ENCODE measurements at regions not wholly inside any gene's neighbourhood (a gene's known extent, or its start where the extent isn't known, plus 50 kb on each side); places are given as distances from the start of the nearest gene placed in this dataset.
A peak's percentile ranks its signal among the peaks of the same experiment; 100 is the strongest.

DNA sequence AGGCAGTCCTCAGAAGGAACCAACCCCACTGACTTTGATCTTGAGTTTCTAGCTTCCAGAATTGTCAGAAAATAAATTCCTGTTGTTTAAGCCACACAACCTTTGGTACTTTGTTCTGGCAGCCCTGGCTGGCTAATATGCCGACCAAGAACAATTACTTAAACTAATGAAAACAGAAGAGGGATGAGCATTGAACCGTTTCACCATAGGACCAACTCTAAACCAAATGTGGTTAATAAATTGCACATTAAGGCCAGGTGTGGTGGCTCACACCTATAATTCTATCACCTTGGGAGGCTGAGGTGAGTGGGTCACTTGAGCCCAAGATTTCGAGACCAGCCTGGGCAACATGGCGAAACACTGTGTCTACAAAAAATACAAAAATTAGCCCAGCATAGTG lies 160.9 kb upstream of the RAI14 start (continued):
- TF ChIP-seq, protein P1, sequence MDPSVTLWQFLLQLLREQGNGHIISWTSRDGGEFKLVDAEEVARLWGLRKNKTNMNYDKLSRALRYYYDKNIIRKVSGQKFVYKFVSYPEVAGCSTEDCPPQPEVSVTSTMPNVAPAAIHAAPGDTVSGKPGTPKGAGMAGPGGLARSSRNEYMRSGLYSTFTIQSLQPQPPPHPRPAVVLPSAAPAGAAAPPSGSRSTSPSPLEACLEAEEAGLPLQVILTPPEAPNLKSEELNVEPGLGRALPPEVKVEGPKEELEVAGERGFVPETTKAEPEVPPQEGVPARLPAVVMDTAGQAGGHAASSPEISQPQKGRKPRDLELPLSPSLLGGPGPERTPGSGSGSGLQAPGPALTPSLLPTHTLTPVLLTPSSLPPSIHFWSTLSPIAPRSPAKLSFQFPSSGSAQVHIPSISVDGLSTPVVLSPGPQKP (CRISPR knock-in tag; IDR thresholded peaks at IDR 0.05), result no peak
- TF ChIP-seq PYGO2 (tag; IDR thresholded peaks at IDR 0.05), result no peak
- TF ChIP-seq SP2 (IDR thresholded peaks at IDR 0.05; ENCODE audit: extremely low read depth, low read depth, low read length, poor library complexity, severe bottlenecking), result no peak
- no peak for TF ChIP-seq PRMT5 (CRISPR knock-in tag; IDR thresholded peaks at IDR 0.05)
- TF ChIP-seq ARID2 (IDR thresholded peaks at IDR 0.05), result no peak
- no peak for TF ChIP-seq RBFOX2 (IDR thresholded peaks at IDR 0.05; ENCODE audit: low read depth, low read length)

- BruUV-seq (replicated peaks), result no TSS peak
- intact Hi-C loops (cut with micrococcal nuclease), result no loop called here
- H3K27ac ChIP-seq (ENCODE audit: extremely low read depth, low read depth, low read length), result no peak overlapping the region
- POLR2A ChIA-PET, result interaction anchor here (0.8 to 1.6 kb wide), 2 partner anchors 419 to 433 kb away, joined by 3 to 10 read pairs; partner anchors contain the start of genes BRIX1, DNAJC21 and RAD1
- 24% methylated on average over 13 of the region's 13 CpGs for WGBS (ENCODE audit: insufficient coverage, low coverage, missing lambda C conversion rate)
- H3K9me3 ChIP-seq (replicated peaks; ENCODE audit: control insufficient read depth, insufficient read depth, low read depth, low read length), result no peaks in the 10 kb centered on the region
- FAIRE-seq (no peak), DNase-seq (ENCODE audit: extremely low read depth in 1 of 4, low spot score in 3 of 4) (no peak), ATAC-seq (peak; percentile 15; the same call in 1 of the 3 replicates)
- H4K20me1 ChIP-seq (replicated peaks; ENCODE audit: control insufficient read depth, insufficient read depth, low read length), result no peaks in the 10 kb centered on the region
- H3K27me3 ChIP-seq (ENCODE audit: control insufficient read depth in 2 of 2, insufficient read depth in 2 of 2, low read length in 2 of 2), result peaks cover 2 to 31% of the 10 kb centered on the region in 2 experiments; a peak in 4 of 5 replicates
- H2AFZ ChIP-seq (ENCODE audit: low read depth, low read length), result peak overlapping the region; percentile 53
- H3K9me1 ChIP-seq (ENCODE audit: control insufficient read depth, insufficient read depth, low read length), result no peaks in the 10 kb centered on the region
- no peak overlapping the region for H3K4me2 ChIP-seq (ENCODE audit: insufficient read depth, low read length)
- H3K36me3 ChIP-seq (ENCODE audit: control insufficient read depth, insufficient read depth, low read length), result no peaks in the 10 kb centered on the region
- CTCF ChIA-PET (ENCODE audit: low intra/inter-chr PET ratio), result no interaction called here
- no peaks in the 10 kb centered on the region; a peak in 2 of 5 replicates for H3K4me1 ChIP-seq (replicated peaks in 1 of 2; ENCODE audit: control insufficient read depth in 2 of 2, insufficient read depth in 2 of 2, low read length in 2 of 2)
- 0 out of 4 replicates have a peak overlapping the region, but pooled peaks of 1 of the 2 experiments have one; percentile 36 for H3K9ac ChIP-seq (ENCODE audit: insufficient read depth in 1 of 2, low read depth in 2 of 2, low read length in 2 of 2)
- no peak overlapping the region for H3K4me3 ChIP-seq
- no peaks in the 10 kb centered on the region for H3K79me2 ChIP-seq (ENCODE audit: control insufficient read depth, insufficient read depth, low read length)
- in situ Hi-C loops (cut with MboI), result loop anchor here (25.0 kb wide), 1 partner anchor 691 kb away; no protein-coding TSS in a partner anchor
- TF ChIP-seq ZNF445 (CRISPR knock-in tag; IDR thresholded peaks at IDR 0.05; ENCODE audit: low read depth), result no peak
- no peak for TF ChIP-seq KDM2B (CRISPR knock-in tag; IDR thresholded peaks at IDR 0.05)
- TF ChIP-seq TGIF2 (CRISPR knock-in tag; IDR thresholded peaks at IDR 0.05), result no peak
- no peak for TF ChIP-seq SNRNP70 (optimal IDR thresholded peaks at IDR 0.05; ENCODE audit: low read depth, low read length)
- no peak for TF ChIP-seq MECOM (CRISPR knock-in tag; IDR thresholded peaks at IDR 0.05)
- no peak for TF ChIP-seq KHSRP (IDR thresholded peaks at IDR 0.05)
- TF ChIP-seq ZNF586 (CRISPR knock-in tag; conservative IDR thresholded peaks at IDR 0.05), result no peak
- no peak for TF ChIP-seq ZNF655 (CRISPR knock-in tag; IDR thresholded peaks at IDR 0.05)
- TF ChIP-seq HOMEZ (CRISPR knock-in tag; IDR thresholded peaks at IDR 0.05), result no peak
- TF ChIP-seq HNRNPLL (IDR thresholded peaks at IDR 0.05; ENCODE audit: low read depth, low read length, poor library complexity, severe bottlenecking), result no peak
- no peak for TF ChIP-seq GATA2 (CRISPR knock-in tag; IDR thresholded peaks at IDR 0.05)
- TF ChIP-seq BCOR (IDR thresholded peaks at IDR 0.05), result no peak
Observed at GRCh38 chr5:34496260-34496691, 159.9 kb upstream of the RAI14 start.

Measured in K562 (cell line).